K562 (cell line): ENCODE measurements at regions not wholly inside any gene's neighbourhood (a gene's known extent, or its start where the extent isn't known, plus 50 kb on each side); places are given as distances from the start of the nearest gene placed in this dataset.

Experiments
- ATAC-seq: fragments of 200-7000 bp; cut with Tn5 transposase; 3 replicates; pipeline ENCODE4 v1.9.1; 2020; ENCODE audit warnings: moderate library complexity
- BruUV-seq: library from RNA; stranded (reverse); fragments of 400-500 nt; replicated peaks from 2 replicates; lab custom pipeline; 2021; lab: Mats Ljungman, UMichigan
- CTCF ChIA-PET: fragments of 300-600 bp; formaldehyde crosslinking; extraction: SDS; loops from one replicate; lab custom pipeline; 2021; ENCODE audit warnings: low intra/inter-chr PET ratio; lab: Yijun Ruan, JAX
- POLR2A ChIA-PET: fragments of 300-600, 350-650 bp; sonication (Branson Sonifier 250); formaldehyde crosslinking; extraction: SDS; loops from one replicate; lab custom pipeline; 2021; ENCODE audit warnings: antibody characterized with exemption, inconsistent platforms; lab: Yijun Ruan, JAX
- DNase-seq, 4 experiments: peaks; one replicate each; pipeline versions ENCODE4 v3.0.0 to v3.0.0-alpha.2; 2011 to 2018; ENCODE audit warnings: low spot score in 3 of 4, mixed read lengths in 3 of 4; ENCODE audit errors: extremely low read depth in 1 of 4
- FAIRE-seq: peaks from 2 replicates; lab custom pipeline; 2011; peaks lifted over from hg19 to GRCh38; lab: Jason Lieb, UNC
- H2AFZ ChIP-seq: 2 replicates; pipeline ENCODE4 v1.6.0; 2011; ENCODE audit warnings: low read depth, low read length, control low read depth, inconsistent platforms
- H3K27ac ChIP-seq: fragments of 200-600 bp; 3 replicates; pipeline ENCODE4 v1.8.0; 2011; ENCODE audit warnings: low read depth, mild to moderate bottlenecking, control low read depth, inconsistent platforms, low read length, moderate library complexity, mixed read lengths; ENCODE audit errors: extremely low read depth
- H3K27me3 ChIP-seq, 2 experiments: fragments of 300-600 bp in 1 of 2; 2 replicates in 1 of 2; 3 replicates in 1 of 2; pipeline versions ENCODE4 v1.6.0 to v1.8.0; 2011; ENCODE audit warnings: inconsistent platforms in 2 of 2, low read length in 2 of 2, mild to moderate bottlenecking in 1 of 2, mixed read lengths in 1 of 2, moderate library complexity in 1 of 2; ENCODE audit not compliant: control insufficient read depth in 2 of 2, insufficient read depth in 2 of 2
- H3K36me3 ChIP-seq: fragments of 300-600 bp; 3 replicates; pipeline ENCODE4 v1.8.0; 2011; ENCODE audit warnings: mild to moderate bottlenecking, low read length, inconsistent platforms; ENCODE audit not compliant: control insufficient read depth, insufficient read depth
- H3K4me1 ChIP-seq, 2 experiments: fragments of 200-600 bp in 1 of 2; replicated peaks in 1 of 2; 2 replicates in 1 of 2; 3 replicates in 1 of 2; pipeline versions ENCODE4 v1.5.1 to v1.8.0; 2011; ENCODE audit warnings: inconsistent platforms in 2 of 2, low read length in 2 of 2, mild to moderate bottlenecking in 1 of 2, mixed read lengths in 1 of 2, moderate library complexity in 1 of 2; ENCODE audit not compliant: control insufficient read depth in 2 of 2, insufficient read depth in 2 of 2
- H3K4me2 ChIP-seq: 2 replicates; pipeline ENCODE4 v1.6.1; 2011; ENCODE audit warnings: low read length, control low read depth, inconsistent platforms, mixed read lengths; ENCODE audit not compliant: insufficient read depth
- H3K4me3 ChIP-seq: fragments of 200-600 bp; sonication (generic), shearing (Covaris generic); 2 replicates; pipeline ENCODE4 v1.5.1; 2016; ENCODE audit warnings: control low read depth, inconsistent platforms
- H3K79me2 ChIP-seq: fragments of 200-600 bp; 3 replicates; pipeline ENCODE4 v1.8.0; 2011; ENCODE audit warnings: low read length, inconsistent platforms; ENCODE audit not compliant: control insufficient read depth, insufficient read depth
- H3K9ac ChIP-seq, 2 experiments: 2 replicates each; pipeline versions ENCODE4 v1.6.0 to v1.6.1; 2011; ENCODE audit warnings: low read depth in 2 of 2, low read length in 2 of 2, control low read depth in 1 of 2, inconsistent platforms in 1 of 2, mild to moderate bottlenecking in 1 of 2, mixed read lengths in 1 of 2; ENCODE audit not compliant: insufficient read depth in 1 of 2
- H3K9me1 ChIP-seq: one replicate; pipeline ENCODE4 v1.6.0; 2011; ENCODE audit warnings: inconsistent platforms, mild to moderate bottlenecking, low read length, moderate library complexity; ENCODE audit not compliant: control insufficient read depth, insufficient read depth
- H3K9me3 ChIP-seq: replicated peaks from 2 replicates; pipeline ENCODE4 v1.5.1; 2011; ENCODE audit warnings: low read depth, low read length, inconsistent platforms; ENCODE audit not compliant: control insufficient read depth, insufficient read depth
- H4K20me1 ChIP-seq: replicated peaks from 2 replicates; pipeline ENCODE4 v1.6.1; 2011; ENCODE audit warnings: low read length, inconsistent platforms, mixed read lengths; ENCODE audit not compliant: control insufficient read depth, insufficient read depth
- CBX2 ChIP-seq: fragments of 200-600 bp; sonication (generic); IDR thresholded peaks from one replicate; pipeline ENCODE4 v1.6.1; 2012; ENCODE audit warnings: mild to moderate bottlenecking, low read length, inconsistent platforms; ENCODE audit not compliant: insufficient read depth, poor library complexity, severe bottlenecking
- E2F4 ChIP-seq: sonication (generic); formaldehyde crosslinking; IDR thresholded peaks from 2 replicates; pipeline ENCODE4 v1.8.0; 2022; ENCODE audit warnings: mild to moderate bottlenecking, low read depth, missing genetic modification reagents
- E2F6 ChIP-seq, 2 experiments: IDR thresholded peaks; 2 replicates each; pipeline ENCODE4 v1.6.1; 2011; ENCODE audit warnings: borderline replicate concordance in 1 of 2, control low read depth in 1 of 2, low read depth in 1 of 2, low read length in 1 of 2, mild to moderate bottlenecking in 1 of 2, mixed read lengths in 1 of 2, moderate library complexity in 1 of 2; ENCODE audit not compliant: insufficient read depth in 1 of 2, insufficient read length in 1 of 2, poor library complexity in 1 of 2, severe bottlenecking in 1 of 2; ENCODE audit errors: extremely low read depth in 1 of 2
- HDAC6 ChIP-seq: IDR thresholded peaks from 2 replicates; pipeline ENCODE4 v1.6.1; 2012; ENCODE audit warnings: low read depth, mild to moderate bottlenecking, control low read depth, inconsistent platforms, low read length, moderate library complexity
- PKNOX1 ChIP-seq: fragments of 450-650 bp; IDR thresholded peaks from 2 replicates; pipeline ENCODE4 v1.6.1; 2016
- TAL1 ChIP-seq: fragments of 450-650 bp; IDR thresholded peaks from 2 replicates; pipeline ENCODE4 v1.6.1; 2016; ENCODE audit warnings: mild to moderate bottlenecking
- THRB ChIP-seq: fragments of 450-650 bp; formaldehyde crosslinking; conservative IDR thresholded peaks from 2 replicates; pipeline ENCODE4 v1.4.0; 2022; ENCODE audit warnings: mild to moderate bottlenecking, missing genetic modification characterization
- ZNF592 ChIP-seq: fragments of 450-650 bp; IDR thresholded peaks from 2 replicates; pipeline ENCODE4 v1.6.1; 2017; ENCODE audit warnings: antibody characterized with exemption, mild to moderate bottlenecking
- whole genome bisulfite sequencing: fragments of 100-300 bp; shearing (Covaris generic); methylation state at CpG from one replicate; pipeline ENCODE4 v1.1.6; 2016; ENCODE audit warnings: low coverage, mixed read lengths; ENCODE audit not compliant: insufficient coverage; ENCODE audit errors: missing lambda C conversion rate; 5-methylcytosine and 5-hydroxymethylcytosine counted together
- in situ Hi-C: fragments of 300-500 bp; cut with MboI; formaldehyde crosslinking; loops from 4 replicates; pipeline ENCODE4 v1.15.0; 2018; ENCODE audit warnings: inconsistent platforms, mixed read lengths
- intact Hi-C: fragments of 100-400 bp; cut with micrococcal nuclease; formaldehyde crosslinking; loops from 2 replicates; pipeline ENCODE4 v1.14.2; 2022
- TF ChIP-seq, protein P1 (sequence below): sonication (generic); formaldehyde crosslinking; IDR thresholded peaks from 2 replicates; pipeline ENCODE4 v1.8.0; 2022; ENCODE audit warnings: missing genetic modification reagents, mild to moderate bottlenecking, borderline replicate concordance

GRCh38 chr6:170142559-170142958 is 148.3 kb downstream of the DLL1 start:
- Histone ChIP-seq H3K4me2 (no peak overlapping the region), H3K9me1 (no peaks in the 10 kb centered on the region)
- TF ChIP-seq PKNOX1 = no peak
- no peak for TF ChIP-seq TAL1
- no peak for TF ChIP-seq HDAC6
- TF ChIP-seq E2F4 (CRISPR knock-in tag) = no peak
- TF ChIP-seq THRB (CRISPR knock-in tag) = no peak
- no peak for TF ChIP-seq CBX2
- TF ChIP-seq ZNF592 = no peak
- TF ChIP-seq, protein P1, sequence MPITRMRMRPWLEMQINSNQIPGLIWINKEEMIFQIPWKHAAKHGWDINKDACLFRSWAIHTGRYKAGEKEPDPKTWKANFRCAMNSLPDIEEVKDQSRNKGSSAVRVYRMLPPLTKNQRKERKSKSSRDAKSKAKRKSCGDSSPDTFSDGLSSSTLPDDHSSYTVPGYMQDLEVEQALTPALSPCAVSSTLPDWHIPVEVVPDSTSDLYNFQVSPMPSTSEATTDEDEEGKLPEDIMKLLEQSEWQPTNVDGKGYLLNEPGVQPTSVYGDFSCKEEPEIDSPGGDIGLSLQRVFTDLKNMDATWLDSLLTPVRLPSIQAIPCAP = no peak
- no peak for TF ChIP-seq E2F6 (IDR thresholded peaks at IDR 0.05; ENCODE audit: borderline replicate concordance in 1 of 2, extremely low read depth in 1 of 2, insufficient read depth in 1 of 2, insufficient read length in 1 of 2, low read depth in 1 of 2, low read length in 1 of 2, poor library complexity in 1 of 2, severe bottlenecking in 1 of 2)

More at GRCh38 chr6:170142559-170142958, 148.3 kb downstream of the DLL1 start:
- no peaks in the 10 kb centered on the region for H4K20me1 ChIP-seq
- 2% methylated on average over 7 of the region's 7 CpGs for WGBS
- no peak overlapping the region for H3K27ac ChIP-seq
- no peak overlapping the region for H2AFZ ChIP-seq
- no TSS peak for BruUV-seq
- H3K36me3 ChIP-seq = no peaks in the 10 kb centered on the region
- peaks cover 2 to 46% of the 10 kb centered on the region in 2 experiments; a peak in 3 of 5 replicates for H3K27me3 ChIP-seq
- no peak overlapping the region for H3K4me3 ChIP-seq
- POLR2A ChIA-PET = no interaction called here
- H3K79me2 ChIP-seq = no peaks in the 10 kb centered on the region
- FAIRE-seq (no peak), DNase-seq (no peak), ATAC-seq (no peak)
- in situ Hi-C loops = no loop called here
- intact Hi-C loops = no loop called here
- H3K9ac ChIP-seq = no peak overlapping the region
- CTCF ChIA-PET = no interaction called here
- H3K9me3 ChIP-seq = 0 out of 2 replicates have a peak, but pooled peaks cover 3% of the 10 kb centered on the region
- peaks cover 0 to 7% of the 10 kb centered on the region in 2 experiments; a peak in 1 of 5 replicates for H3K4me1 ChIP-seq
